ENCODE measurements at regions not wholly inside any gene's neighbourhood (a gene's known extent, or its start where the extent isn't known, plus 50 kb on each side); places are given as distances from the start of the nearest gene placed in this dataset.
"Not testable (repeated sequence)": the region's sequence is repeated elsewhere in the genome, so short reads cannot be mapped to it uniquely, and the experiment has no call there.

DNA sequence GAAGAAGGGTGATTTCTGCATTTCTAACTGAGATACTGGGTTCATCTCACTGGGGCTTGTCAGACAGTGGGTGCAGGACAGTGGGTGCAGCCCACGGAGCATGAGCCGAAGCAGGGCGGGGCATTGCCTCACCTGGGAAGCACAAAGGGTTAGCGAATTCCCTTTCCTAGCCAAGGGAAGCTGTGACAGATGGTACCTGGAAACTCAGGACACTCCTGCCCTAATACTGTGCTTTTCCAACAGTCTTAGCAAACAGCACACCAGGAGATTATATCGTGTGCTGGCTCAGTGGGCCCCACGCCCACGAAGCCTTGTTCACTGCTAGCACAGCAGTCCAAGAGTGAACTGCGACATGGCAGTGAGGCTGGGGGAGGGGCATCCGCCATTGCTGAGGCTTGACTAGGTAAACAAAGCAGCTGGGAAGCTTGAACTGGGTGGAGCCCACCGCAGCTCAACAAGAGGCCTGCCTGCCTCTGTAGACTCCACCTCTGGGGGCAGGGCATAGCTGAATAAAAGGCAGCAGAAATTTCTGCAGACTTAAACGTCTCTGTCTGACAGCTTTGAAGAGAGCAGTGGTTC is 1057.7 kb downstream of the HACE1 start:
- peak; percentile 34 for TF ChIP-seq YY1 (IDR thresholded peaks at IDR 0.05; ENCODE audit: insufficient read depth, insufficient replicate concordance, low read depth, low read length)
- not testable (repeated sequence) for TF ChIP-seq ZNF274 (CRISPR knock-in tag; IDR thresholded peaks at IDR 0.05)

Data from HepG2 (cell line).